SKM-1 treated with dmso at 0.1 percent for 144 hours (cell line): ENCODE measurements at regions not wholly inside any gene's neighbourhood (a gene's known extent, or its start where the extent isn't known, plus 50 kb on each side); places are given as distances from the start of the nearest gene placed in this dataset.
"Not testable (repeated sequence)": the region's sequence is repeated elsewhere in the genome, so short reads cannot be mapped to it uniquely, and the experiment has no call there.

Source experiments
- DNase-seq: peaks from one replicate; lab custom pipeline; 2025; ENCODE audit not compliant: unreplicated experiment; lab: John Stamatoyannopoulos, UW

- no peak for DNase-seq
Observed at GRCh38 chr2:184993746-184994145, 395.4 kb downstream of the ZNF804A start.

GRCh38 chr2:185006481-185006880 is 408.2 kb downstream of the ZNF804A start:
- no peak for DNase-seq

GRCh38 chr2:185012643-185013042 is 414.3 kb downstream of the ZNF804A start:
- no peak for DNase-seq

GRCh38 chr2:185014076-185014475 is 415.7 kb downstream of the ZNF804A start:
- DNase-seq = no peak

GRCh38 chr2:185025891-185026290 is 427.6 kb downstream of the ZNF804A start:
- not testable (repeated sequence) for DNase-seq

GRCh38 chr2:185035906-185036305 is 437.6 kb downstream of the ZNF804A start:
- DNase-seq = no peak

GRCh38 chr2:185044323-185044874 is 446.1 kb downstream of the ZNF804A start:
- DNase-seq = no peak

GRCh38 chr2:185050804-185051203 is 452.5 kb downstream of the ZNF804A start:
- DNase-seq = no peak

GRCh38 chr2:185063761-185064160 is 465.4 kb downstream of the ZNF804A start:
- DNase-seq = no peak

- no peak for DNase-seq
Observed at GRCh38 chr2:185066128-185066527, 467.8 kb downstream of the ZNF804A start.

GRCh38 chr2:185069107-185069506 is 470.8 kb downstream of the ZNF804A start:
- DNase-seq = no peak

- no peak for DNase-seq
Observed at GRCh38 chr2:185074156-185074555, 475.8 kb downstream of the ZNF804A start.

- DNase-seq = no peak
Observed at GRCh38 chr2:185082749-185083148, 484.4 kb downstream of the ZNF804A start.

- DNase-seq = no peak
Observed at GRCh38 chr2:185108588-185108987, 510.3 kb downstream of the ZNF804A start.

- DNase-seq = no peak
Observed at GRCh38 chr2:185127412-185127811, 529.1 kb downstream of the ZNF804A start.

- DNase-seq = no peak
Observed at GRCh38 chr2:185128346-185128745, 530.0 kb downstream of the ZNF804A start.

- DNase-seq = no peak
Observed at GRCh38 chr2:185128996-185129395, 530.7 kb downstream of the ZNF804A start.

GRCh38 chr2:185130685-185131084 is 532.4 kb downstream of the ZNF804A start:
- no peak for DNase-seq

GRCh38 chr2:185132501-185133041 is 534.2 kb downstream of the ZNF804A start:
- no peak for DNase-seq

- no peak for DNase-seq
Observed at GRCh38 chr2:185137700-185138099, 539.4 kb downstream of the ZNF804A start.

- no peak for DNase-seq
Observed at GRCh38 chr2:185142677-185143076, 544.3 kb downstream of the ZNF804A start.

GRCh38 chr2:185144159-185144919 is 546.0 kb downstream of the ZNF804A start:
- no peak for DNase-seq
